HG03039 (cell line): ENCODE measurements at regions not wholly inside any gene's neighbourhood (a gene's known extent, or its start where the extent isn't known, plus 50 kb on each side); places are given as distances from the start of the nearest gene placed in this dataset.
"Not testable (repeated sequence)": the region's sequence is repeated elsewhere in the genome, so short reads cannot be mapped to it uniquely, and the experiment has no call there.

Experiments
- ATAC-seq: cut with Tn5 transposase; IDR thresholded peaks from one replicate; pipeline ENCODE4 v1.9.1; 2021; ENCODE audit warnings: mild to moderate bottlenecking, moderate library complexity; ENCODE audit not compliant: unreplicated experiment

GRCh38 chr15:39503526-39503925 is 77.4 kb upstream of the THBS1 start:
- no peak for ATAC-seq

GRCh38 chr15:39504808-39505207 is 76.1 kb upstream of the THBS1 start:
- no peak for ATAC-seq

GRCh38 chr15:39506146-39506545 is 74.7 kb upstream of the THBS1 start:
- no peak for ATAC-seq

DNA sequence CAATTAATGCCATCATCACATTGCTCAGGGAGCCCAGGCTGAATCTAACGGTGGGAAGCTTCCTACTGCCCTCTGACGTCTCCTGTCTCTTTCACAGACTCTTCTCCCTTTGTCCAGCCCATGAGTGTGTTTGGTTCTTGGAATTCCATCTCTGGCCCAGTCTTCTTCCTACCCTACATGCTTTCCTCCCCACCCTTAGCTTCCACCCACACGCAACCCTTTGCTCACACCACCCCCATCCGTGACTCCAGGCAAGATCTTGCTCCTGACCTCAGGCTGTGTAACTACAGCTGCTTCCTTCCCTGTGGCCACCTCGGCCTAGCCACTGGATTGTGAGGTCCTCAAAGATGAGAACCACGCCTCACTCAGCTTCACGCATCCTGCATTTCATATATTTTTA is 72.3 kb upstream of the THBS1 start:
- ATAC-seq = no peak

GRCh38 chr15:39510001-39510701 is 70.7 kb upstream of the THBS1 start:
- ATAC-seq = no peak

DNA sequence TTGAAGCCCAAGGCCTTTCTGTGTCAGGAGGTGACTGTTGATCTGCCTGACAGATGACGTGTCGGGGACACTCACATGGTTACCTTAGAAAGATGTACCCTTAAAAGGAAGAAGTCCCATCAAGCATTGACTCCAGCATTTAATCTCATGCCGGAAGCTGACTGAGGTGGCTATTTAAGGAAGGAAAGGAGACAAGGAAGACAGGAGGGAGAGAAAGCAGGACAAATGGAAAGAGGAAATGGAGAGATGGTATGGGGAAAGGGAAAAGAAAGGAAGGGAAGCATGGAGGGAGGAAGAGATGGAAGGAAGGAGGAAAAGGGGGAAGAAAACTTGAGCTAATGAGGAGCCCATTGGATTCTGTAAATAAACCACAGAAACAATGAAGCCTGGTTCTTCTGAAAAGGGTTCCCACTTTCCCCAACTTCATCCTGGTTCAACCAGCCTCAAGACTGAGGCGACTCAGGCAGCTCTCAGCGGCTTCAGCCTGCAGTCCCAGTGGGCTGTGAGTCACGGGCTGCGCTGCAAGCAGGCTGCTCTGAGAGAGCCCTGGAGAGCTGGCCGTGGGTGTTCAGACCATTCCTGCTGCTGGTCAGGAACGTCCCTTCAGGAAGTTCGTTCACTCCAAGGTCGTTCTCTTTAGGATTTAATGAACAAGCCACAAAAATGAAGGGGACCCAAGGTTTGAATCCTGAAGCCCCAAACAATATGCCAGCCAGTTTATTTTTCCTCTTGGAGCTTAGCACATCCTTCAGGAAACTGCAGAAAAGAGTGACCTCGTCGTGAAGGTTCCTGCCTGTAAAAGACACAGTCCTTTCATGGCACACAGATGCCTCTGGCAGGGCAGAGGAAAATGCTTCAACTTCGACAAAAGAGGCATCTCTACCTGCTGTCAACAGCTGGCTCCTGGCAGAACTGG is 69.6 kb upstream of the THBS1 start:
- no peak for ATAC-seq

GRCh38 chr15:39511916-39512260 is 69.0 kb upstream of the THBS1 start:
- no peak for ATAC-seq

- no peak for ATAC-seq
Observed at GRCh38 chr15:39512643-39513042, 68.2 kb upstream of the THBS1 start.

DNA sequence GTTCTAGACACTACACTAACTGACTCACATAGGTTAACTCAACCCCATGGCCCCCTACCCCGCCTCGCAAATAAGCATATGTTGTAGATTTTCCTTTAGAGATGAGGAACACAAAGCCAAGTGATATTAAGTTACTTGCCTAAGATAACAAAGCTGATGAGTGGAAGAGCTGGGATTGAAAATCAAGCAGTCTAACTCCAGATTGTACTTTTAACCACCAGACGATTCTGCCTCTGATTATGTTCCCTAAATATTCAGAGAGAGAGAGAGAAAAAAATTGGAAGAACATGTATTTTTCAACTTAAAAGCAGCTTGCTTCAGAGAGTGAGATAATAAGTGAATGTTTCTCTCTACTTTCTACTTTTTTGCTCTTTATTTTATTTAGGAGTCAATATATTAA is 66.9 kb upstream of the THBS1 start:
- ATAC-seq = no peak

GRCh38 chr15:39514933-39515332 is 65.9 kb upstream of the THBS1 start:
- ATAC-seq = no peak

DNA sequence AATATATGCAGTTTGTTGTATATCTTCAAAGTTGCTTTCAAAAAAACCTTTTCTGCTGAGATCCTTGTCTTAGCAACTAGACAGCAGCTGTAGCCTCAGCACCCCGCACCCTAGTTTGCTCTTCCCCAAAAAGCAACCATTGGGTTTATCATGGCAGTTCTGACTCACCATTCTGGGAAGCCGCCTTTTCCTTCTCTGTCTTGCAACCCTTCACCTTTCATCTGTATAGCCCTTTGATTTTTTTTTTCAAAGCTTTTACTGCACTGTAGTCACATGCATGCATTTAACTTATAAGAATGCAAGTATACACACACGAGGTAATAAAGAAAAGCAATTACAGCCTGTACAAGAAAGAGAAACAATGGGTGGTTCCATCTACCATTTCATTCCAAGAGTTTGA is 65.1 kb upstream of the THBS1 start:
- no peak for ATAC-seq

- no peak for ATAC-seq
Observed at GRCh38 chr15:39517122-39517855, 63.6 kb upstream of the THBS1 start.

GRCh38 chr15:39523968-39524367 is 56.9 kb upstream of the THBS1 start:
- not testable (repeated sequence) for ATAC-seq

- ATAC-seq = no peak
Observed at GRCh38 chr15:39529457-39529856, 51.4 kb upstream of the THBS1 start.

DNA sequence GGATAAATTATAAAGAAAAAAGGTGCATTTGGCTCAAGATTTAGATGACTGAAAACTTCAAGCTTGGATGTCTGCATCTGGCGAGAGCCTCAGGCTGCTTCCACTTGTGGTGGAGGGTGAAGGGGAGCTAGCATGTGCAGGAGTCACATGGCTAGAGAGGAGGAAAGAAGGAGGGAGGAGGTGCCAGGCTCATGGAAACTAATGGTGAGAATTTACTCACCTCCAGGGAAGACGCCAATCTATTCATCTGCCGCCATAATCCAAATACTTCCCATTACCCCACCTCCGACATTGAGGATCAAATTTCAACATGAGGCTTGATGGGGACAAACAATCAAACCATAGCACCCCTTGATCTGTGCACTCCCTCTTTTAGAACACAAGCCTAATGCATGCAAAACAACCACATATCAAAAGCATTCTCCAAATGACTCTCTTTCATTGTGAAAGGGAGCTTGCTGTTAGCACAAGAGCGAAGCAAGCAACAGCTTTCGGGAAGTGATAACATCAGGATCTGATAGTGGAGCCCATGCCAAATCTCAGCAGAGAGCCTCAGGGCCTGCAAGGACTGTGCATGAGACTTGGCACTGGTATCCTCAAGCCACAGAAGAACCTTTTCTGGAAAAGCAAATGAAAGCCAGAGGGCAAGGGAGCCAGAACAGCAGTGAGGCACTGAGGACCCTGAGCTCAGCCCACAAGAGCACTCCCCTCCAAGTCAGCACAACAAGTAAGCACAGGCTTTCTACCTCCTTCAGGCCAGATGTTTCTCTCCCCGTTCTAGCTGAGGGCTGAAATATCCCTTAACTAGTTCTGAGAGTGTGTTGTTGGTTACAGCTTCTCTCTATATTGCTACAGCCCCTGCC is 50.2 kb upstream of the THBS1 start:
- ATAC-seq = no peak
